Central memory CD8-positive, alpha-beta T cell (primary cell): ENCODE measurements at regions not wholly inside any gene's neighbourhood (a gene's known extent, or its start where the extent isn't known, plus 50 kb on each side); places are given as distances from the start of the nearest gene placed in this dataset.

Experiments used
- ATAC-seq: fragments of 150-1000 bp; cut with Tn5 transposase; replicated peaks from 2 replicates; pipeline ENCODE4 v1.10.0; 2022; ENCODE audit warnings: mild to moderate bottlenecking, moderate FRiP score, moderate number of reproducible peaks; ENCODE audit not compliant: poor library complexity, severe bottlenecking; ENCODE audit errors: extremely low read depth
- DNase-seq, 2 donors: peaks; one replicate each; pipeline ENCODE4 v3.0.0; 2021; ENCODE audit warnings: low spot score in 2 of 2
- H3K27ac Mint-ChIP-seq: one replicate; pipeline ENCODE4 v1.8.0; 2022; ENCODE audit warnings: low read depth, mild to moderate bottlenecking, moderate library complexity, mixed read lengths
- H3K27me3 Mint-ChIP-seq: one replicate; pipeline ENCODE4 v1.8.0; 2022; ENCODE audit warnings: mixed read lengths
- H3K36me3 Mint-ChIP-seq: one replicate; pipeline ENCODE4 v1.8.0; 2022; ENCODE audit warnings: mild to moderate bottlenecking, moderate library complexity, mixed read lengths; ENCODE audit not compliant: insufficient read depth
- H3K4me1 Mint-ChIP-seq: one replicate; pipeline ENCODE4 v1.8.0; 2022; ENCODE audit warnings: mixed read lengths
- H3K4me3 Mint-ChIP-seq: one replicate; pipeline ENCODE4 v1.8.0; 2022; ENCODE audit warnings: mild to moderate bottlenecking, moderate library complexity, mixed read lengths
- H3K9me3 Mint-ChIP-seq: one replicate; pipeline ENCODE4 v1.8.0; 2022; ENCODE audit warnings: mixed read lengths

DNA sequence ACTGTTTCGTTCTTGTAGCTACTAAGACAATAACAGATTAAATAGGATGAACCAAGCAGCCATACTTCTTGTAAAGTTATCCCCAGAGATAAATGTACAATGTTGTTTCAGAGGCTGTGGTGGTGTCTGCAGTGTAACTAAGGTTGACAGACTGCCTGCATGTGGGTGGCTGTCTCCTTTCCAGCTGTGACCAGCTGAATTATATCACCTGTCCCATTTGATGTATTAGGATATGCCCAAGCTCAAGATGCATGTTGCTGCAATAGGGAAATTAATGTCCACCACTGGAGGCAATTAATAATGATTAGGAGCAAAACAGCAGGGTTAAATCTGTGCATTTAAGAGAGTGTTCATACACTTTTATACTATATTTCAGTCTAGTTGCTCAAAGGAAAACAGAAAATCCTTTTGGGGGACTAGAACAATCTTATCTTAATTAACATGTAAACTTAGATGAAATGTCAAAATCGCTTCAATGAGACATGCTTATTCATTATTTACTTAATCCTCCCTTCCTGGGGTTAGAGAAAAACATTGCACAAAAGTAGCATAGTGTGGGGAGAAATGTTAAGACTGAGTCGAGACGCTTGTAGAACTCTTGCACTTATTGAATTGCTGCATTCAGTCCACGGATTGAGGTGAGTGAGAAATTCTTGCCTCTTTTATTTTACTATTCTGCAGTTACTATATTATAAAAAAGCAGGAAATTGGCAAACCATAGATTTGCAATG is 269.0 kb downstream of the SNX10 start:
- ATAC-seq (no peak), DNase-seq (no peak)
- Mint-ChIP-seq H3K4me1 (no peaks in the 10 kb centered on the region), H3K27me3 (peaks cover 81% of the 10 kb centered on the region), H3K9me3 (no peaks in the 10 kb centered on the region), H3K4me3 (no peak overlapping the region), H3K27ac (no peak overlapping the region), H3K36me3 (peaks cover 2% of the 10 kb centered on the region)

DNA sequence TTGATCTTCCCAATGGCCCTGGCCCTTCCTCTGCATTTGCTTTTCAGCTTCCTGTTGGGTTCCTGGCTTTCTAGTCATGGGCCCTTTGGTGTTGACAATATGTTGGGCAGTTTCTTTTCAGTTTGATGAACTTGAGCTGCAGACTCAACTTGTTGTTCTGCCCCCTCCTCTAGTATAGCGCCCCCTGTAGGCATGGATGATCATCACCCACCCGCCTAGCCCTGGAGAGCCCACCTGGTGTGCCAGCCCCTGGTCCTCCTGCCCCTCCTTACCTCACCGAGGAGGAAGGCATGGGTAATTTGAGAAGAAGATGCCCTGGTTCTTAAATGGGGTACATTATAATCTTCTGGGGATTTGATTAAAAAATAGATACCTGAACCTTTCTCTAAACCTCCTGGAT is 271.2 kb downstream of the SNX10 start:
- Mint-ChIP-seq H3K4me1 (no peaks in the 10 kb centered on the region), H3K27ac (no peak overlapping the region), H3K27me3 (peaks cover 81% of the 10 kb centered on the region), H3K36me3 (peaks cover 2% of the 10 kb centered on the region), H3K4me3 (no peak overlapping the region), H3K9me3 (no peaks in the 10 kb centered on the region)
- no peak for ATAC-seq
- DNase-seq: no peak

DNA sequence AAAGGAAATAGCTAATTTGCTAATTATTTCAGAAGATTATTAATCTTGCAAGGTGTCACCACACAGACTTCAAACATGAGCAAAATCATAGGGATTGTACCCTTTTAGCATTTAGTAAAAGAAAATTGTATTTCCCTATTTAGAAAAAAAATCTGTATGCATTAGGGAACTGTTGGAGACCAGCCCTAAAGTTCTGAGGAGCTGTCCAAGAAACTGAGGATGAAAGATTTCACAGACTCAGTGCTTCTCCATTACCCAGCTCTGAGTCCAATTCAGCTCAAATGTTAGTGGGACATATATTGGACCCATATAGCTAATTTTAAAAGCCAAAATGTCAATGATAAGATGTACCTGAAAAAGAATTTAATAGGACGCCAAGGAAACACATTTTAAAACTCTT is 271.7 kb downstream of the SNX10 start:
- Mint-ChIP-seq H3K36me3 (peaks cover 2% of the 10 kb centered on the region), H3K4me1 (no peaks in the 10 kb centered on the region), H3K27ac (no peak overlapping the region), H3K9me3 (no peaks in the 10 kb centered on the region), H3K4me3 (no peak overlapping the region), H3K27me3 (peaks cover 85% of the 10 kb centered on the region)
- DNase-seq (no peak), ATAC-seq (no peak)

- ATAC-seq (no peak), DNase-seq (no peak)
- no peaks in the 10 kb centered on the region for H3K4me1 Mint-ChIP-seq
- no peak overlapping the region for H3K27ac Mint-ChIP-seq
- no peak overlapping the region for H3K4me3 Mint-ChIP-seq
- H3K27me3 Mint-ChIP-seq: peaks cover 85% of the 10 kb centered on the region
- H3K9me3 Mint-ChIP-seq: peaks cover 14% of the 10 kb centered on the region
- no peaks in the 10 kb centered on the region for H3K36me3 Mint-ChIP-seq
These were observed 275.6 kb downstream of the SNX10 start for GRCh38 chr7:26567266-26567665.

- Mint-ChIP-seq H3K36me3 (no peaks in the 10 kb centered on the region), H3K9me3 (peaks cover 14% of the 10 kb centered on the region), H3K4me1 (no peaks in the 10 kb centered on the region), H3K27ac (no peak overlapping the region), H3K4me3 (no peak overlapping the region), H3K27me3 (peaks cover 73% of the 10 kb centered on the region)
- ATAC-seq: no peak
- no peak for DNase-seq
These were observed 282.8 kb downstream of the SNX10 start for GRCh38 chr7:26574476-26574875.

GRCh38 chr7:26580064-26580591 is 284.3 kb downstream of the SKAP2 start:
- H3K27ac Mint-ChIP-seq: no peak overlapping the region
- no peak overlapping the region for H3K4me3 Mint-ChIP-seq
- H3K36me3 Mint-ChIP-seq: no peaks in the 10 kb centered on the region
- peaks cover 87% of the 10 kb centered on the region for H3K27me3 Mint-ChIP-seq
- no peaks in the 10 kb centered on the region for H3K4me1 Mint-ChIP-seq
- DNase-seq: no peak
- ATAC-seq: no peak
- no peaks in the 10 kb centered on the region for H3K9me3 Mint-ChIP-seq

GRCh38 chr7:26580711-26581110 is 283.7 kb downstream of the SKAP2 start:
- no peak for ATAC-seq

DNA sequence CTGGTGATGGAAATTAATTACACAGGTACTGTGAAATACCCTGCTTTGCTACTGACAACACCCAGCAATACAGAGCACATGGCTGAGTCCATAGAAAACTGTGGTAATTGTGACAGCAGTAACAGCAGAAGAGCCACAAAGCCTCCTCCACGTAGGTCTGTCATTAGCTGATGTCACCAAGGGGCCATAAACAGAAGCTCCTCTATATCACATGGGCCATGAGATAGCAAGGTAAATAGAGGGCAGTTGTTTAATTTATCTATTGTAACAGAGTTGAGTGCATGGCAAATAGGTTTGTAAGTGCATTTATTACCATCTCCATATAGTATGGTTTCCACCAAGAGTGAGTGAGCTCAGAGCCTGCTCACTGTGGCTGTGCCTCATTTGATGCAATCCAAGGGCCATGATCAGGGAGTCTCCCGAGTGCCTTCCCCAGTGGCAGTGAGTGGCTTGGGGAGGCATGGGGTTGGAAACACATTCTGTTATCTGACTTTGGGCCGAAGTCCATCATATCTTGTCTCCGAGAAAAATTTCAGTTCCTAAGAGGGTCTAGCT is 281.2 kb downstream of the SKAP2 start:
- H3K36me3 Mint-ChIP-seq: no peaks in the 10 kb centered on the region
- H3K9me3 Mint-ChIP-seq: no peaks in the 10 kb centered on the region
- no peak overlapping the region for H3K4me3 Mint-ChIP-seq
- H3K4me1 Mint-ChIP-seq: no peaks in the 10 kb centered on the region
- no peak for DNase-seq
- H3K27me3 Mint-ChIP-seq: peaks cover 91% of the 10 kb centered on the region
- no peak overlapping the region for H3K27ac Mint-ChIP-seq
- no peak for ATAC-seq

More at GRCh38 chr7:26580711-26581110, 283.7 kb downstream of the SKAP2 start:
- Mint-ChIP-seq H3K9me3 (no peaks in the 10 kb centered on the region), H3K4me1 (no peaks in the 10 kb centered on the region), H3K36me3 (no peaks in the 10 kb centered on the region), H3K27ac (no peak overlapping the region), H3K27me3 (peaks cover 88% of the 10 kb centered on the region), H3K4me3 (no peak overlapping the region)
- DNase-seq: no peak

DNA sequence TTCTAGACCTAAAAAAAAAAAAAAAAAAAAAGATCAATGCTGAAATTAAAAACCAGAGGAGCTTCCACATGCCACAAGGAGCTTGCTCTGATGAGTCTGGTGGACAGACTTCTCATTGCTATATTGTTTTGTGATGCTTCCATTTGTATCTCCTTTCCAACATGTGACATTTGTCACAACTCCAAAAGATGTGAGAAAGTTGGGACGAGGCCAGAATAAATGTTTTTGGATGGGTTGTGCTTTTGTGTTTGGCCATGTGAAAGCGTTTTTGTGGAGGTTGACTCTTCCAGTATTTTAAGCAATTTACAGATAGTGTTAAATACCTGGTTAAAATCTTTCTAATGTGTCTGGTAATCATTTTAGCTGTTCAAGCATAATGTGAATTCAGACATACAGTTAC is 280.1 kb downstream of the SKAP2 start:
- DNase-seq (no peak), ATAC-seq (no peak)
- no peaks in the 10 kb centered on the region for H3K9me3 Mint-ChIP-seq
- H3K4me1 Mint-ChIP-seq: no peaks in the 10 kb centered on the region
- H3K27me3 Mint-ChIP-seq: peaks cover 89% of the 10 kb centered on the region
- peaks cover 2% of the 10 kb centered on the region for H3K36me3 Mint-ChIP-seq
- H3K4me3 Mint-ChIP-seq: no peak overlapping the region
- no peak overlapping the region for H3K27ac Mint-ChIP-seq

- H3K27me3 Mint-ChIP-seq: peaks cover 85% of the 10 kb centered on the region
- no peaks in the 10 kb centered on the region for H3K4me1 Mint-ChIP-seq
- DNase-seq (no peak), ATAC-seq (no peak)
- H3K36me3 Mint-ChIP-seq: peaks cover 2% of the 10 kb centered on the region
- no peak overlapping the region for H3K4me3 Mint-ChIP-seq
- H3K27ac Mint-ChIP-seq: no peak overlapping the region
- H3K9me3 Mint-ChIP-seq: no peaks in the 10 kb centered on the region
These were observed 279.3 kb downstream of the SKAP2 start for GRCh38 chr7:26584987-26585665.

- no peak overlapping the region for H3K4me3 Mint-ChIP-seq
- peaks cover 2% of the 10 kb centered on the region for H3K36me3 Mint-ChIP-seq
- no peaks in the 10 kb centered on the region for H3K9me3 Mint-ChIP-seq
- DNase-seq (no peak), ATAC-seq (no peak)
- H3K27me3 Mint-ChIP-seq: peaks cover 76% of the 10 kb centered on the region
- no peak overlapping the region for H3K27ac Mint-ChIP-seq
- no peaks in the 10 kb centered on the region for H3K4me1 Mint-ChIP-seq
These were observed 276.9 kb downstream of the SKAP2 start for GRCh38 chr7:26587536-26587935.

- Mint-ChIP-seq H3K9me3 (no peaks in the 10 kb centered on the region), H3K4me1 (no peaks in the 10 kb centered on the region), H3K4me3 (no peak overlapping the region), H3K27me3 (peaks cover 78% of the 10 kb centered on the region), H3K36me3 (peaks cover 2% of the 10 kb centered on the region), H3K27ac (no peak overlapping the region)
- ATAC-seq: no peak
- DNase-seq: no peak
These were observed 275.9 kb downstream of the SKAP2 start for GRCh38 chr7:26588511-26588910.

DNA sequence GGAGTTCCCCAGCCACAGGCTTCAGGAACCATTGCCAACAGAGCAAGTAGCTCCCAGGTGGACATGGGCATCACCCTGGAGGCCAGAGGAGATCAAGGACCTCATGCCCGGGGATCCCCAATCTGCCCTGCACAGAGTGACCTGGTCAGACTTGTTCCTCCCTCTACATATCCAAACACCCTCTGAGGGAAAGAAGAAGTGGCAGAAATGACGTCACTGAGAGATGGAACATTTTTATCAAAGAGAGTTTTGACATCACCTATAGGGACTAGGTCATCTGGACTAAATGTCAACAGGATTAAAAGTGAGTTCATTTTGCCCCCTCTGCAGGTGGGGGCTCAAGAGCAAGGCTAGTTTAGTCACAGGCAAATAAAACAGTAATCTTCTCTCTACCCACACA is 273.7 kb downstream of the SKAP2 start:
- ATAC-seq (no peak), DNase-seq (no peak)
- peaks cover 70% of the 10 kb centered on the region for H3K27me3 Mint-ChIP-seq
- H3K27ac Mint-ChIP-seq: no peak overlapping the region
- peaks cover 2% of the 10 kb centered on the region for H3K36me3 Mint-ChIP-seq
- H3K4me3 Mint-ChIP-seq: no peak overlapping the region
- H3K9me3 Mint-ChIP-seq: no peaks in the 10 kb centered on the region
- H3K4me1 Mint-ChIP-seq: no peaks in the 10 kb centered on the region
